ENCODE measurements at regions not wholly inside any gene's neighbourhood (a gene's known extent, or its start where the extent isn't known, plus 50 kb on each side); places are given as distances from the start of the nearest gene placed in this dataset.

DNA sequence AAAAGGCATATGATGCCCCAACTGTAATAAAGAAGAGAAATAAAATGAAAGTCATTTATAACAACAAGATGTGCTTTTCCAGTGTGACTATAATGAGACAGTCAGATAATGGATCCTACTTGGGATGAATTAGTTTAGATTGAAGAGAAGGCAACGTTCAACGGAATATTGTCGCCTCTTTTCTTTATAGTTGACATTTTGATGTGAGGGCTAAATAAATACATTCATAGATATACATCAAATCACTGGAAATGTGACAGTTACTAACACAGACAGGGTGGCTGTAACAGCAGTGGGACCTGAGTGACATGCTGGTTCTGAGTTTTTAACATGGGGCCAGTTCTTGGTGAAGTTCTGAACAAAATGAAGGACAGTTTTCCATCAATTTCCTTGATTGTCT lies 61.1 kb upstream of the ATP2B2 start:
- Histone ChIP-seq H3K9ac (ENCODE audit: control insufficient read depth, extremely low read depth, insufficient read depth, low read length) (no peak overlapping the region), H3K4me3 (ENCODE audit: control insufficient read depth in 2 of 3, extremely low read depth in 1 of 3, insufficient read depth in 2 of 3, low read depth in 1 of 3, low read length in 3 of 3) (no peak overlapping the region), H3K27ac (ENCODE audit: control insufficient read depth, insufficient read depth, low read length) (no peak overlapping the region), H3K9me1 (ENCODE audit: control insufficient read depth, extremely low read depth, insufficient read depth, low read length) (no peaks in the 10 kb centered on the region), H3K4me2 (ENCODE audit: control insufficient read depth, extremely low read depth, insufficient read depth, low read depth, low read length) (no peak overlapping the region), H3K27me3 (ENCODE audit: control insufficient read depth, extremely low read depth, insufficient read depth, low read length) (peaks cover 32% of the 10 kb centered on the region), H2AFZ (ENCODE audit: control insufficient read depth, low read length) (no peak overlapping the region), H4K20me1 (ENCODE audit: control insufficient read depth, extremely low read depth, insufficient read depth, low read length) (peaks cover 2% of the 10 kb centered on the region), H3K36me3 (ENCODE audit: control insufficient read depth in 2 of 2, extremely low read depth in 1 of 2, insufficient read depth in 2 of 2, low read length in 2 of 2) (no peaks in the 10 kb centered on the region), H3K79me2 (ENCODE audit: control insufficient read depth, insufficient read depth, low read length) (no peaks in the 10 kb centered on the region), H3K4me1 (ENCODE audit: control insufficient read depth, extremely low read depth, insufficient read depth, low read length) (no peaks in the 10 kb centered on the region), H3K9me3 (ENCODE audit: control insufficient read depth, low read depth, low read length) (no peaks in the 10 kb centered on the region)
- DNase-seq (ENCODE audit: low read depth, low spot score) (no peak), FAIRE-seq (no peak)
- TF ChIP-seq, protein P1, sequence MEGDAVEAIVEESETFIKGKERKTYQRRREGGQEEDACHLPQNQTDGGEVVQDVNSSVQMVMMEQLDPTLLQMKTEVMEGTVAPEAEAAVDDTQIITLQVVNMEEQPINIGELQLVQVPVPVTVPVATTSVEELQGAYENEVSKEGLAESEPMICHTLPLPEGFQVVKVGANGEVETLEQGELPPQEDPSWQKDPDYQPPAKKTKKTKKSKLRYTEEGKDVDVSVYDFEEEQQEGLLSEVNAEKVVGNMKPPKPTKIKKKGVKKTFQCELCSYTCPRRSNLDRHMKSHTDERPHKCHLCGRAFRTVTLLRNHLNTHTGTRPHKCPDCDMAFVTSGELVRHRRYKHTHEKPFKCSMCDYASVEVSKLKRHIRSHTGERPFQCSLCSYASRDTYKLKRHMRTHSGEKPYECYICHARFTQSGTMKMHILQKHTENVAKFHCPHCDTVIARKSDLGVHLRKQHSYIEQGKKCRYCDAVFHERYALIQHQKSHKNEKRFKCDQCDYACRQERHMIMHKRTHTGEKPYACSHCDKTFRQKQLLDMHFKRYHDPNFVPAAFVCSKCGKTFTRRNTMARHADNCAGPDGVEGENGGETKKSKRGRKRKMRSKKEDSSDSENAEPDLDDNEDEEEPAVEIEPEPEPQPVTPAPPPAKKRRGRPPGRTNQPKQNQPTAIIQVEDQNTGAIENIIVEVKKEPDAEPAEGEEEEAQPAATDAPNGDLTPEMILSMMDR (optimal IDR thresholded peaks at IDR 0.05 in 1 of 3, IDR thresholded peaks at IDR 0.05 in 1 of 3, conservative IDR thresholded peaks at IDR 0.05 in 1 of 3; ENCODE audit: extremely low read depth in 1 of 3, insufficient read depth in 2 of 3, low read length in 3 of 3): no peak
- TF ChIP-seq EZH2 (IDR thresholded peaks at IDR 0.05; ENCODE audit: low read length): no peak
- dilution Hi-C loops (cut with MboI; ENCODE audit: extremely low pct_ligation_motif_present, low sequenced_read_pairs): no loop called here

DNA sequence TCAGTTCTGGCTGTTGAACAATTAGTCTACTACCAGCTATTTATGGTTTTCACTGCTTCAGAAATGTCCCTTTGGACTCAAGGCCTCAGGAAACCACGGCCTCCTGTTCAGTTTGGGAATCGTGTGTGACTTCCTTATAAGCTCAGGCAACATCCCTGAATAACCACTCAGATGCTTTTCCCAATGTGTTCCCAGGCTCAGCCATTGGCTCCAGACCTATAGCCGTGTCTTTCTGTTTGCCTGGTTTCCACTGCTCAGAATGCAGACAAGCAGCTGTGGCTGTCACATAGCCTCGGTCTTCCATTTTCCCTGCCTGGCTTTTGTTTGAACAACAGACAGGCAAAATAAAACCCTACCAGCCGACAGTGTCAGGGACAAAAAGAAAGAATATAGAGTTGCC lies 63.2 kb upstream of the ATP2B2 start:
- no peak overlapping the region for H3K4me2 ChIP-seq (ENCODE audit: control insufficient read depth, extremely low read depth, insufficient read depth, low read depth, low read length)
- no peaks in the 10 kb centered on the region for H3K4me1 ChIP-seq (ENCODE audit: control insufficient read depth, extremely low read depth, insufficient read depth, low read length)
- H3K9me1 ChIP-seq (ENCODE audit: control insufficient read depth, extremely low read depth, insufficient read depth, low read length): peaks cover 2% of the 10 kb centered on the region
- peaks cover 2% of the 10 kb centered on the region for H4K20me1 ChIP-seq (ENCODE audit: control insufficient read depth, extremely low read depth, insufficient read depth, low read length)
- H3K27me3 ChIP-seq (ENCODE audit: control insufficient read depth, extremely low read depth, insufficient read depth, low read length): peaks cover 19% of the 10 kb centered on the region
- H3K9ac ChIP-seq (ENCODE audit: control insufficient read depth, extremely low read depth, insufficient read depth, low read length): no peak overlapping the region
- H3K36me3 ChIP-seq (ENCODE audit: control insufficient read depth in 2 of 2, extremely low read depth in 1 of 2, insufficient read depth in 2 of 2, low read length in 2 of 2): no peaks in the 10 kb centered on the region
- no peak for TF ChIP-seq EZH2 (IDR thresholded peaks at IDR 0.05; ENCODE audit: low read length)
- TF ChIP-seq, protein P1 (optimal IDR thresholded peaks at IDR 0.05 in 1 of 3, IDR thresholded peaks at IDR 0.05 in 1 of 3, conservative IDR thresholded peaks at IDR 0.05 in 1 of 3; ENCODE audit: extremely low read depth in 1 of 3, insufficient read depth in 2 of 3, low read length in 3 of 3): no peak
- no peak overlapping the region for H3K27ac ChIP-seq (ENCODE audit: control insufficient read depth, insufficient read depth, low read length)
- H3K79me2 ChIP-seq (ENCODE audit: control insufficient read depth, insufficient read depth, low read length): no peaks in the 10 kb centered on the region
- no peaks in the 10 kb centered on the region for H3K9me3 ChIP-seq (ENCODE audit: control insufficient read depth, low read depth, low read length)
- H2AFZ ChIP-seq (ENCODE audit: control insufficient read depth, low read length): no peak overlapping the region
- DNase-seq (ENCODE audit: low read depth, low spot score): no peak
- no peak overlapping the region for H3K4me3 ChIP-seq (ENCODE audit: control insufficient read depth in 2 of 3, extremely low read depth in 1 of 3, insufficient read depth in 2 of 3, low read depth in 1 of 3, low read length in 3 of 3)
- FAIRE-seq: no peak
- dilution Hi-C loops (cut with MboI; ENCODE audit: extremely low pct_ligation_motif_present, low sequenced_read_pairs): no loop called here

All from keratinocyte (primary cell).